ENCODE measurements at regions not wholly inside any gene's neighbourhood (a gene's known extent, or its start where the extent isn't known, plus 50 kb on each side); places are given as distances from the start of the nearest gene placed in this dataset.

DNA sequence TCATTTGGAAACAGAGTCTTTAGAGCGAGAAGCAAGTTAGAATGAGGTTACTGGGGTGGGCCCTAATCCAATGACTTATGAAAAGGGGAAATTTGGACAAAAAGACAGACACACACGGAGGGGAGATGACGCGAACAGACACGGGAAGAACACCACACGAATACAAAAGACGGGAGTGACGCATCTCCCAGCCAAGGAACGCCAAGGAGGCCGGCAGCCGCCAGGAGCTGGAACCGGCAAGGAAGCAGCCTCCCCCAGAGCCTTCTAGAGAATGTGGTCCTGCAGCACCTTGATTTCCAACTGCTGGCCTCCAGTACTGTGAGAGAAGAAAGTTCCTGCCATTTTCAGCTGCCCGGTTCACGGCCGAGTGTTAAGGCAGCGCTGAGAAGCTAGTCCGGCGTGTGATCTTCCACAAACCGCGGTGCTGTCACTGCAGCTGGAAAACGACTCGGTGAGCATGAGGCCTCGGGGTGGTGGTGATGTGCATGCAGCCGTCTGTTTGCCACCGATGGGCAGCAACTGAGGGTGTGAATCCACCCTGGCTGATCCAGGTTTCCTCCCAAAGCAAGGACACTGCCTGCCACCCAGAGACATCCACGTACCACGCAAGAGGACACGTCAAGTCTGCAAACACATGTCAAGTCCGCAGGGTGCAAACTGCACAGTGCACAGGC, 124.5 kb downstream of the NCOR2 start:
- no peak for DNase-seq

- DNase-seq: no peak
Observed at GRCh38 chr12:124442281-124442680, 125.1 kb downstream of the NCOR2 start.

- no peak for DNase-seq
Observed at GRCh38 chr12:124441443-124442194, 125.8 kb downstream of the NCOR2 start.

- no peak for DNase-seq
Observed at GRCh38 chr12:124440841-124441381, 126.5 kb downstream of the NCOR2 start.

DNA sequence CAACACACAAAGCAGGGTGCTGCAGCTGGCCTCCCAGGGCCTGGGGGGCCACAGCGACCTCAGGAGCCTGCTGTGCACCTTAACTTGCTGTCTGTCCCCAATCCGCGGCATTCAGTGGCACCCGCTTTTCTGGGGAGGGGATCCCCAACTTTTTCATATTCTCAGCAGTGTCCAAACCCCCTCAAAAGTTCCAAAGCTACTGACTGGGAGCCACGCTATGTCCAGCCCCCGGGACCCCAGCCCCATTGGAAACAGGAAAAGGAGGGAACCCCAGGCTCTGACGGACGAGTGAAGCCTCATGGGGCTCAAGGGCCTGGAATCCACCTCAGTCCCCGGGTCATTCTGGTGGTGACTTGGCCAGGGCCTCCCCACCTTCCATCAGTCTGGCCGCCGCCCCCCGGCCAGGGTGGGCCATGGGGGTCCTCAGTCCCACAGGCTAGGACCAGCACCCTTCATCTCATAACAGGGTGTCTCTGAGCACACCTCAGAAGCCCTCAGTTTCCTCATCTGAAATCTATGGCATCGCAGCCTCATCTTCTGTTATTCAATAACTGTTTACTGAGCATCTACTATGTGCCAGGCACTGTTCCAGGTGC, 127.3 kb downstream of the NCOR2 start:
- DNase-seq: no peak

DNA sequence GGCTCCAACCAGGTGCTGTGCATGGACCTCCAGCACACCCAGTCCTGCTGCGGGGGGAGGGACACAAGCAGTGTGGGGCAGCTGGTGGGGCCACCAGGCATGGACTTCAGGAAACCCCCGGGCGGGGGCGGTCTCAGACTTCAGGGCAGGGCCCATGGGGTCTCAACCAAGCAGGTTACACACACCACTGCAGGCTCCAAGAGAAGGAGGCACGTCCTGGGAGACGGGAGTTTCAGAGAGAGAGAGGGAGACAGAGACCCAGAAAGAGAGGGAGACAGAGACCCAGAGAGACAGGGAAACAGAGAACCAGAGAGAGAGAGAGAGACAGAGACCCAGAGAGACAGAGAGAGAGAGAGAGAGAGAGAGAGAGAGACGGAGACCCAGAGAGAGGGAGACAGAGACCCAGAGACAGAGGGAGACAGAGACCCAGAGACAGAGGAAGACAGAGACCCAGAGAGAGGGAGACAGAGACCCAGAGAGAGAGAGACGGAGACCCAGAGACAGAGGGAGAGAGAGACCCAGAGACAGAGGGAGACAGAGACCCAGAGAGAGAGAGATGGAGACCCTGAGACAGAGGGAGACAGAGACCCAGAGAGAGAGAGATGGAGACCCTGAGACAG, 128.9 kb downstream of the NCOR2 start:
- no peak for DNase-seq

DNA sequence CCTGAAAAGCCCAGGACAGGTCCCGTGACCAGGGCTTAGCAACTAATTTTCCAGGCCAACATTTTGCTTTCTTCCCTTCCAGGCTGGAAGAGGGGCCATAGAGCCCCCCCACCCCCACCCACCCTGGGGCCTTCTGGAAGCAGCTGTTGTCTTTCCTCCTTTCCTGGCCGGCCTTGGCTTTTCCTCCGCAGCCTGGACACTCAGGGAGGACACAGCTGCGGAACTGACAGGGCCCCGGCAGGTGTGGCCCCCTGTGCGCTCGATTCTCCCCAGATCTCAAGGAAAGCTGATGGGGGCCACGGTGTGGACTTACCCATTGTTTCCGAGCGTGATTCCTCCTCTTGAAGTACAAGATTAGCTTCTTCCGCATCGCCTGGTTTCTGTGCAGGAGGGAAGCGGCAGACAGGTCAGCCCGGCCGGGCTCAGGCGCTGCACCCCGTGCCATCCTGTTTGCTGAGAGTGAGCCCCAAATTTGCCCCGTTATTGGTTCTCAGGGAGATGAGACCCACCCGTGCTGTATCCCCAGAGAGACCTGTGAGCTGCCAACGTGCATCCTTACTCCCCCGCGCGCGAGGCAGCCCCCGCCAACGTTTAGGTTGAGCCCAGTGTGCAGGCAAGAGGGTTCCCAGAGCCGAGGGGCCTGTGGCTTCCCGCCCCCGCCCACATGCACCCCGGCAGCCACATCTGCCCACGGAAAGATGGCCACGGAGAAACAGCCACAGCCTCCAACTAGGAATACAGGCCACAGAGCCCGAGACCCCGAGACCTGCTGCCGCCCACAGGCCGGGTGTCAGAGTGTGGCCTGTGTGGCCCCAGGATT, 129.6 kb downstream of the NCOR2 start:
- no peak for DNase-seq

DNA sequence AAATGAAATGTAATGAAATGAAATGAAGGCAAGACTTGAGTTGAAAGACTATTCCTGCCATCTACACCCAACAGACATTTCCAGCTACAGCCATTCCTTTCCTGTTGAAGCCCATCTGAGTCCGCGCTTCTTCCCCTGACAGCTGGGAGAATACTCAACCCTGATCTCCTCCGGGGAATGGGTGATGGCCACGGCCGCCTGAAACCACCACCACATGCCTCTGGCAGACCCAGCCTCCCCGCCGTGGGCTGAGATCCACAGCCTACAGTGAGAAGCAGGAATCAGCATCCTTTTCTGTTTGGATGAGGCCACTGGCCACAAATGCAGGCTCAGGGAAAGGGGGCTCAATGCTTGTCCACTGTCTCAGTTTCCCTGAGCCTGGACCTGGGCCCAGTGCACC, 130.3 kb downstream of the NCOR2 start:
- DNase-seq: no peak

DNA sequence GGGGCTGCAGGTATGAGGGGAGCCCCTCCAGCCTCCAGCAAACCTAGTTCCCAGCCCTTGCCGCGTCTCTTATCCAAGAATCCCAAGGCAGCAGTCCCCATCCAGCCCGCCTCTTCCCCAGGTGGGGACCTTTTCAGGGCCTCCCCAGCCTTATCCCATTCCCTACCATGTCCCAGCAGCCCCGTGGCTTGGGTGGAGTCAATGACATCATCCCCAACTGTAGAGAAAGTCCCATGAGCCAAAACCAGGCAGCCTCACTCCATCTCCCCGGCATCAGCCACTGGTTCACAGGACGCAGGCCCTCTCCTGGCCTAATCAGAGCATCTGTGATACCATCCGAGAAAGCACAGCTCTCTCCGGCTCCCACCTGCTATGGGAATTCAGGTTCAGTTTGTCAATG, 131.0 kb downstream of the NCOR2 start:
- no peak for DNase-seq

- DNase-seq: no peak
Observed at GRCh38 chr12:124435806-124436345, 131.5 kb downstream of the NCOR2 start.

DNA sequence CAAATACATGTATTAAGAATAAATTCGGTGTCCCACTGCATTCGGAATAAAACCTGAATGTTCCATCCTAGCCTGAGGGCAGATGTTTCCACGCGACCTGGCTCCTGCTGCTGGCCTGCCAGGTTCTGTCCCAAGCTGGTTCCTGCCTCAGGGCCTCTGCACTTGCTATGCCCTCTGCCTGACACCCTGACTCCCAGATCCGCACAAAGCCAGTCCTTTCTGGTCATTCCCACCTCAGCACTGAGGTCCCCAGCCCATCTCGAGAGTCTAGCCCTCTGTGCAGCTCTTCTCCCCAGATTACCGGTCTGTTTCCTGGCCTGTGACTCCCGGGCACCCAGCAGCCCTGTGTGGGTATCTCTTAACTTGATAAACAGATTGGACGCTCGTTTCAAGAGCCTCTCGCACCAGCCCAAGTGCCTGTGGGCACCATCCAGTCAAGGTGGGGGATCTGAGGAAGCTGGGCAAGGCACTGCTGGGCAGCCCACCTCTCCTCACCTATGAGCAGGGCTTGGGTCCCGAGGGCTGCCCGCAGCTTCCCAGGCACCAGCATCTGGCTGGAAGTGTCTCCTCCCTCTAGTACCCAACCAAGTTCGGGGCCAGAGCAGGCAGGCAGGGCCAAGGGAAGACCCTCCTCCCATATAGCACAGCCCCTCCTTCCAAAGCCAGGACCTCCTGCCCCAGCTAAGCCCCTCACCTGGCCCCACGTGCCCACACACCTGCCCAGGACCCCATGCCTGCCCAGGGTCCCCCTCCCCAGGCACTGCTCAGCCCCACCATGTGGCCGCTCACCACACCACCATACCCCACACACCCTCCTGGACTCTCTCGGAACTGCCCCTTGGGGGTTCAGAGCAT, 132.2 kb downstream of the NCOR2 start:
- DNase-seq: no peak

DNA sequence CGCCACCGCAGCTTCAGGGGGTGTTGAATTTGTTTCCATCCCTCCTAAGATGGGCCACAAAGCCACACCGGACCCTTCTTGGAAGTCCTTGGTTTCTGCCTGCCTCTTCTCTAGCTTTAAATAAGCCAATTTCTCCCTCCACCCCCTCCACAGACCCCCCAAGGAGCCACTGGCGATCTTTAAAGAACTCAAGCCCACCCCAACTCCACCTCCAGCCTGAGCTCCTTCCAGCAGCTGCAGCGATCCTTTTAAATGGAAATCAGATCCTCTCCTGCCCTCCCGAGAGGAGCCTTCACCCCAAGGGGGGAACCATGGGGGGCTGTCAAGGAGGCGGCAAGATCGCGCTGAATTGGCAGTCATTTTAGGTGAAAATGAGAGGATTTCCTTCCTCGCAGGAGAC, 133.1 kb downstream of the NCOR2 start:
- no peak for DNase-seq

GRCh38 chr12:124433879-124434278, 133.5 kb downstream of the NCOR2 start:
- DNase-seq: no peak

DNA sequence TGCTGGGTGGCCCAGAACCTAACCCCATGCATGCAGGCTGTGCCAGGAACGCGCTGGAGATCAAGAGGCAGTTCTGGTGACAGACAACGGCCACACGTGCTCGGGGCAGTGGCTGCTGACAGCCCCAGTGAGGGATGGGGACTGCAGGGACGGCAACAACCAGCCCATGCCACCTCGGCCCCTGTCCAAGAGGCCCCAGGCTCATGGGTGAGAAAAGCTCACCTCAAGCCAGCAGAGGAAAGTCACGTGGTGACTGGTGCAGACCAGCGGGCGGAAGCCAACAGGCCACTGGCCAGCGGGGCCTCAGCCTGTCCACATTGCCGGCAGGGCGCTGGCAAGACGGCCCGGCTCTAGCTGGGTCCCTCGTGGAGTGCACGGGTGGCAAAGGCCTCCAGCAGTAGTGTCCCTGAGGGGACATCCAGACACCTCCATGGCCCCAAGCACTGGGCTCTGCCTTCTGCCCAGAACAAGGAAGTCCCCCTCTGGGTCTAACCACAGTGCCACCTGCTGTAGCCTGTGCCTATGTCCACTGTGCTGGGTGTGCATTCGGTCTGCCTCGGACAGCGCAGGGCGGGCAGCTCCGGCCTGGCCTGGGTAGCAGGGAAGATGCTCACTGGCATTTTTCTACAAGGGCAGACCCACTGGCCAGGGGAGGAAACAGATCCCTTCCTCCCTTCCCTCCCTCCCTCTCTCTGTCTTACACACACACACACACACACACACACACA, 134.1 kb downstream of the NCOR2 start:
- no peak for DNase-seq

- DNase-seq: no peak
Observed at GRCh38 chr12:124432376-124432775, 135.0 kb downstream of the NCOR2 start.

DNA sequence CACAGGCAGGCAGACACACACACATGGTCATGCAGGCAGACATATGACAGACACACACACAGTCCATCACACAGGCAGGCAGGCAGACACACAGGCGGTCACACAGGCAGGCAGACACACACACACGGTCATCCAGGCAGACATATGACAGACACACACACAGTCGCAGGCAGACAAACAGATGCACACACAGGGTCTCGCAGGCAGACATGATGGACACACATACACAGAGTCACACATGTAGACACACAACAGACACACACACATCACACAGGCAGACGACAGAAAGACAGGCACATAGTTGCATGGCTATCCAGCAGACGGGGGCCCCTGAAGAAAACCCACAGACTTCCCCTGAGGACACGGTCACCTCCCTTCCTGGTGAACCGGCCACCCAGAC, 135.4 kb downstream of the NCOR2 start:
- DNase-seq: no peak

GRCh38 chr12:124430491-124430890, 135.6 kb downstream of the RFLNA start:
- DNase-seq: no peak

DNA sequence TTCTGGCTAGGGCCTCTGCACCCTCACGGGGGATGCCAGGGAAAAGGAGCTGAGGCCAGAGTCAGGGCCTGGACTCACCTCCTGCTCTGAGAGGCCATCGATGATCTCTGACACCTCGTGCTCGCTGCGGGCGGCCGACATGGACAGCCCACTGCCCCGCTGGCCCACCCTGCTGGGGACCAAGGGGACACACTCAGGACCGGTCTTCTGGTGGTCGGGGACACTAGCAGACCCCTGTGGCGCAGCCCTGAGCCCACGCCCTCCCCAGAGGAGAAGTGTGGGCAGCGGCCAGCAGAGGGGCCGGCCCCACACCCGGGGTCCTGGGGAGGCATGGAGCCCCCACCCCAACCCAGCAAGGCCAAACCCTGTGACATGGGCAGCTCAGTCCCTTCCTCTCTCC, 134.6 kb downstream of the RFLNA start:
- no peak for DNase-seq

DNA sequence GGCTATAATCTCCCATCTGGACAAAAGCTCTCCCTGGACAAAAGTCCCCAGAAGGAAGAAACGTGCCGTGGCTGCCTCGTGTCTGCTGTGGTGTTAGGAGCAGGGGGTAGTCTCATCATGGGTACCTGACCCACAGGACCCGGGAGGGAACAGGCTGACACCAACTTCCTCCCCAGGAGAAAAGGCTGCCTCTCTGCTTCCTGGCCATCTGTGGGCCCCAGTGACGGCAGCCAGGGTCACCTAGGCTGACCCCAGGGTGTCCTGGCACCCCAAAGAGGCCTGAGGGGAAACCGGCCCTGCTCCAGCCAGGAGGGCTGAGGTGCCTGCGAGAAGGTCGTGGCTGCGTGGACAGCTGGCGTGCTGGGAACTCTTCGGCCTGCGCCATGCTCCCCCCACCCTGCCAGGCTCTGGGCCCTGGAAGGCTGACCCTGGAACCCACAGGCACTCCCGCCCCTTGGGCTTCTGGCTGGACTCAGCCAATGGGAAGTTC, 133.9 kb downstream of the RFLNA start:
- no peak for DNase-seq

GRCh38 chr12:124428136-124428791, 133.4 kb downstream of the RFLNA start:
- DNase-seq: no peak
